ENCODE measurements at regions not wholly inside any gene's neighbourhood (a gene's known extent, or its start where the extent isn't known, plus 50 kb on each side); places are given as distances from the start of the nearest gene placed in this dataset.

- H3K9me3 ChIP-seq: no peaks in the 10 kb centered on the region
- intact Hi-C loops (cut with DNase I): no loop called here
- no peaks in the 10 kb centered on the region for H3K27me3 ChIP-seq
- DNase-seq (no peak), ATAC-seq (peak; percentile 67 to 90 (median 82))
- TF ChIP-seq POLR2A (IDR thresholded peaks at IDR 0.05) (no peak), CTCF (IDR thresholded peaks at IDR 0.05) (no peak)
- 71 to 77% (median 71%) methylated on average over 3 of the region's 3 CpGs for WGBS, 4 donors
- H3K36me3 ChIP-seq: no peaks in the 10 kb centered on the region
- H3K4me3 ChIP-seq: no peak overlapping the region
- peaks cover 0 to 10% (median 2%) of the 10 kb centered on the region in 12 donors for H3K4me1 ChIP-seq
- no peak overlapping the region for H3K27ac ChIP-seq
These were observed 338.3 kb upstream of the NT5C1B start for GRCh38 chr2:18927525-18928232.

GRCh38 chr2:18926631-18927524, 337.5 kb upstream of the NT5C1B start:
- 90 to 96% (median 95%) methylated on average over 9 of the region's 9 CpGs for WGBS, 4 donors
- no peaks in the 10 kb centered on the region for H3K36me3 ChIP-seq
- TF ChIP-seq CTCF (IDR thresholded peaks at IDR 0.05): no peak
- TF ChIP-seq POLR2A (IDR thresholded peaks at IDR 0.05): no peak
- intact Hi-C loops (cut with DNase I): no loop called here
- H3K27ac ChIP-seq: no peak overlapping the region
- H3K4me1 ChIP-seq: peaks cover 0 to 10% (median 2%) of the 10 kb centered on the region in 12 donors
- no peak overlapping the region for H3K4me3 ChIP-seq
- H3K27me3 ChIP-seq: no peaks in the 10 kb centered on the region
- DNase-seq (no peak), ATAC-seq (no peak)
- no peaks in the 10 kb centered on the region for H3K9me3 ChIP-seq

GRCh38 chr2:18925296-18925695, 335.9 kb upstream of the NT5C1B start:
- no peak for ATAC-seq
- 77 to 83% (median 78%) methylated on average over 2 of the region's 2 CpGs for WGBS, 4 donors
- Histone ChIP-seq H3K4me1 (peaks cover 0 to 10% (median 2%) of the 10 kb centered on the region in 12 donors), H3K27me3 (no peaks in the 10 kb centered on the region), H3K9me3 (peaks cover 0 to 2% (median 0%) of the 10 kb centered on the region in 12 donors), H3K4me3 (no peak overlapping the region), H3K36me3 (no peaks in the 10 kb centered on the region), H3K27ac (no peak overlapping the region)
- intact Hi-C loops (cut with DNase I): no loop called here
- no peak for TF ChIP-seq POLR2A (IDR thresholded peaks at IDR 0.05)
- TF ChIP-seq CTCF (IDR thresholded peaks at IDR 0.05): no peak
- DNase-seq: no peak

- ATAC-seq: no peak
- H3K4me1 ChIP-seq: peaks cover 0 to 10% (median 2%) of the 10 kb centered on the region in 12 donors
- no peak for DNase-seq
- H3K27ac ChIP-seq: no peak overlapping the region
- 49 to 59% (median 51%) methylated on average over 1 of the region's 1 CpG for WGBS, 4 donors
- no peaks in the 10 kb centered on the region for H3K27me3 ChIP-seq
- H3K36me3 ChIP-seq: no peaks in the 10 kb centered on the region
- no peak overlapping the region for H3K4me3 ChIP-seq
- TF ChIP-seq CTCF (IDR thresholded peaks at IDR 0.05): no peak
- no peak for TF ChIP-seq POLR2A (IDR thresholded peaks at IDR 0.05)
- peaks cover 0 to 2% (median 0%) of the 10 kb centered on the region in 12 donors for H3K9me3 ChIP-seq
- intact Hi-C loops (cut with DNase I): no loop called here
These were observed 335.5 kb upstream of the NT5C1B start for GRCh38 chr2:18924886-18925285.

Data from heart left ventricle (tissue), 16 donors.